HS-27A (cell line): ENCODE measurements at regions not wholly inside any gene's neighbourhood (a gene's known extent, or its start where the extent isn't known, plus 50 kb on each side); places are given as distances from the start of the nearest gene placed in this dataset.
"Not testable (repeated sequence)": the region's sequence is repeated elsewhere in the genome, so short reads cannot be mapped to it uniquely, and the experiment has no call there.

Experiments
- DNase-seq: peaks from one replicate; pipeline ENCODE4 v3.0.0-alpha.2; 2012; ENCODE audit warnings: low read depth, missing footprints

GRCh38 chr6:164826831-164827468 lies 482.5 kb downstream of the C6orf118 start:
- DNase-seq, result no peak

- no peak for DNase-seq
Measured at GRCh38 chr6:164825386-164825785, 484.0 kb downstream of the C6orf118 start.

GRCh38 chr6:164817662-164818061 lies 491.7 kb downstream of the C6orf118 start:
- DNase-seq, result no peak

GRCh38 chr6:164812706-164813105 lies 496.7 kb downstream of the C6orf118 start:
- DNase-seq, result no peak

- no peak for DNase-seq
Measured at GRCh38 chr6:164807125-164807524, 502.3 kb downstream of the C6orf118 start.

GRCh38 chr6:164795056-164795815 lies 514.2 kb downstream of the C6orf118 start:
- no peak for DNase-seq

GRCh38 chr6:164792666-164793065 lies 516.7 kb downstream of the C6orf118 start:
- no peak for DNase-seq

GRCh38 chr6:164791498-164791897 lies 517.9 kb downstream of the C6orf118 start:
- no peak for DNase-seq

GRCh38 chr6:164763788-164764187 lies 545.6 kb downstream of the C6orf118 start:
- DNase-seq, result no peak

GRCh38 chr6:164757451-164757850 lies 552.0 kb downstream of the C6orf118 start:
- DNase-seq, result no peak

GRCh38 chr6:164756723-164757122 lies 552.7 kb downstream of the C6orf118 start:
- no peak for DNase-seq

- no peak for DNase-seq
Measured at GRCh38 chr6:164756142-164756541, 553.3 kb downstream of the C6orf118 start.

GRCh38 chr6:164753517-164753916 lies 555.9 kb downstream of the C6orf118 start:
- DNase-seq, result no peak

- no peak for DNase-seq
Measured at GRCh38 chr6:164751395-164751794, 558.0 kb downstream of the C6orf118 start.

GRCh38 chr6:164750128-164750527 lies 559.3 kb downstream of the C6orf118 start:
- DNase-seq, result no peak

GRCh38 chr6:164749221-164750064 lies 560.0 kb downstream of the C6orf118 start:
- DNase-seq, result no peak

- DNase-seq, result no peak
Measured at GRCh38 chr6:164744301-164744700, 565.1 kb downstream of the C6orf118 start.

- DNase-seq, result no peak
Measured at GRCh38 chr6:164741938-164742451, 567.4 kb downstream of the C6orf118 start.

- not testable (repeated sequence) for DNase-seq
Measured at GRCh38 chr6:164736090-164736489, 573.3 kb downstream of the C6orf118 start.

- DNase-seq, result no peak
Measured at GRCh38 chr6:164731539-164731938, 577.9 kb downstream of the C6orf118 start.

GRCh38 chr6:164721460-164721859 lies 587.9 kb downstream of the C6orf118 start:
- DNase-seq, result no peak

GRCh38 chr6:164700497-164700896 lies 608.9 kb downstream of the C6orf118 start:
- no peak for DNase-seq
